ENCODE measurements at regions not wholly inside any gene's neighbourhood (a gene's known extent, or its start where the extent isn't known, plus 50 kb on each side); places are given as distances from the start of the nearest gene placed in this dataset.

- Histone ChIP-seq H3K4me3 (ENCODE audit: low read depth, low read length, poor library complexity, severe bottlenecking) (no peak overlapping the region), H2AFZ (ENCODE audit: low read length) (no peak overlapping the region), H3K9ac (ENCODE audit: low read length) (no peak overlapping the region), H3K27me3 (ENCODE audit: insufficient read depth, low read length) (no peaks in the 10 kb centered on the region), H3K9me2 (ENCODE audit: low read depth, low read length) (no peaks in the 10 kb centered on the region), H3K79me2 (ENCODE audit: insufficient read depth, low read length) (no peaks in the 10 kb centered on the region), H3K27ac (ENCODE audit: low read depth, low read length, poor library complexity, severe bottlenecking) (no peak overlapping the region), H3K36me3 (ENCODE audit: insufficient read depth, low read length) (no peaks in the 10 kb centered on the region), H3K9me3 (ENCODE audit: low read length) (no peaks in the 10 kb centered on the region), H3K4me2 (ENCODE audit: low read length) (no peak overlapping the region), H4K20me1 (ENCODE audit: insufficient read depth, low read length) (no peaks in the 10 kb centered on the region), H3K4me1 (ENCODE audit: insufficient read depth, low read length, severe bottlenecking) (no peaks in the 10 kb centered on the region), H3F3A (ENCODE audit: insufficient read depth, low read length) (no peaks in the 10 kb centered on the region)
- no peak for TF ChIP-seq CTCF (IDR thresholded peaks at IDR 0.05; ENCODE audit: low read length)
- TF ChIP-seq EZH2 (IDR thresholded peaks at IDR 0.05; ENCODE audit: borderline replicate concordance, low read length), result no peak
These were observed 241.4 kb downstream of the DRD1 start for GRCh38 chr5:175202463-175203068.

GRCh38 chr5:175201393-175201792 lies 242.6 kb downstream of the DRD1 start:
- Histone ChIP-seq H3K36me3 (ENCODE audit: insufficient read depth, low read length) (no peaks in the 10 kb centered on the region), H2AFZ (ENCODE audit: low read length) (no peak overlapping the region), H3K27me3 (ENCODE audit: insufficient read depth, low read length) (no peaks in the 10 kb centered on the region), H3K79me2 (ENCODE audit: insufficient read depth, low read length) (no peaks in the 10 kb centered on the region), H3K27ac (ENCODE audit: low read depth, low read length, poor library complexity, severe bottlenecking) (no peak overlapping the region), H3K9me2 (ENCODE audit: low read depth, low read length) (no peaks in the 10 kb centered on the region), H3K9ac (ENCODE audit: low read length) (no peak overlapping the region), H3K9me3 (ENCODE audit: low read length) (no peaks in the 10 kb centered on the region), H3F3A (ENCODE audit: insufficient read depth, low read length) (no peaks in the 10 kb centered on the region), H3K4me3 (ENCODE audit: low read depth, low read length, poor library complexity, severe bottlenecking) (no peak overlapping the region), H3K4me2 (ENCODE audit: low read length) (no peak overlapping the region), H4K20me1 (ENCODE audit: insufficient read depth, low read length) (no peaks in the 10 kb centered on the region), H3K4me1 (ENCODE audit: insufficient read depth, low read length, severe bottlenecking) (no peaks in the 10 kb centered on the region)
- TF ChIP-seq CTCF (IDR thresholded peaks at IDR 0.05; ENCODE audit: low read length) (no peak), EZH2 (IDR thresholded peaks at IDR 0.05; ENCODE audit: borderline replicate concordance, low read length) (no peak)

GRCh38 chr5:175195698-175196656 lies 248.0 kb downstream of the DRD1 start:
- Histone ChIP-seq H2AFZ (ENCODE audit: low read length) (no peak overlapping the region), H3K27ac (ENCODE audit: low read depth, low read length, poor library complexity, severe bottlenecking) (no peak overlapping the region), H3K4me3 (ENCODE audit: low read depth, low read length, poor library complexity, severe bottlenecking) (no peak overlapping the region), H3K36me3 (ENCODE audit: insufficient read depth, low read length) (no peaks in the 10 kb centered on the region), H3K27me3 (ENCODE audit: insufficient read depth, low read length) (no peaks in the 10 kb centered on the region), H3K4me1 (ENCODE audit: insufficient read depth, low read length, severe bottlenecking) (no peaks in the 10 kb centered on the region), H4K20me1 (ENCODE audit: insufficient read depth, low read length) (no peaks in the 10 kb centered on the region), H3K79me2 (ENCODE audit: insufficient read depth, low read length) (no peaks in the 10 kb centered on the region), H3F3A (ENCODE audit: insufficient read depth, low read length) (no peaks in the 10 kb centered on the region), H3K4me2 (ENCODE audit: low read length) (no peak overlapping the region), H3K9me3 (ENCODE audit: low read length) (no peaks in the 10 kb centered on the region), H3K9me2 (ENCODE audit: low read depth, low read length) (no peaks in the 10 kb centered on the region), H3K9ac (ENCODE audit: low read length) (no peak overlapping the region)
- TF ChIP-seq CTCF (IDR thresholded peaks at IDR 0.05; ENCODE audit: low read length) (no peak), EZH2 (IDR thresholded peaks at IDR 0.05; ENCODE audit: borderline replicate concordance, low read length) (no peak)

All from OCI-LY1 (cell line).